G401 (cell line): ENCODE measurements at regions not wholly inside any gene's neighbourhood (a gene's known extent, or its start where the extent isn't known, plus 50 kb on each side); places are given as distances from the start of the nearest gene placed in this dataset.

Experiments
- DNase-seq: peaks from one replicate; pipeline ENCODE4 v3.0.0-alpha.2; 2015; ENCODE audit warnings: low spot score
- in situ Hi-C: cut with HindIII; loops from 2 replicates; pipeline ENCODE4 v1.10.0; 2016; ENCODE audit warnings: low sequenced_read_pairs, mixed read lengths

DNA sequence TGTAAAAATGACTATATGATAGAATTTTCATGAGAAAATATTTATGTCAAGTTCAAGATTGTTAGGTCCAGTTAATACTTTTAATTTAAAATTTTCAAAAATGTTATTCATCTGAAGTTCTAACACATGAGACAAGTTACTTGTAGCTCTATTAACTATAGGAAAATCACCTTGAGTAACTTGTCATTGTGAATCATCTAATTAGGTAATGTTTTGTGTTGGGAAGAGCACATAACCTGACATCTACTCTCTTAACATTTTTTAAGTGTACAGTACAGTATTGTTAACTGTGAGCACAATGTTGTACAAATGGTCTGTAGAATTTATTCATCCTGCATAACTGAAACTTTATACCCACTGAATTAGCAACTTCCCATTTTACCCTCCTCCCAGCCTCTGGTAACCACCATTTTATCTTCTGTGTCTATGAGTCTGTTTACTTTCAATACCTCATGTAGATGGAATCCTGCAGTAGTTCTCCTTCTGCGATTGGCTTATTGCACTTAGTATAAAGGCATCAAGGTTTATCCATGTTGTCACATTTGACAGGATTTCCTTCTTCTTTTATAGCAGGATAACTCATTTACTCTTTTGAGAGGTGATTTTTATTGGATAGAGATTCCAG, 54.6 kb downstream of the ARL4A start:
- no peak for DNase-seq
- in situ Hi-C loops, result no loop called here

DNA sequence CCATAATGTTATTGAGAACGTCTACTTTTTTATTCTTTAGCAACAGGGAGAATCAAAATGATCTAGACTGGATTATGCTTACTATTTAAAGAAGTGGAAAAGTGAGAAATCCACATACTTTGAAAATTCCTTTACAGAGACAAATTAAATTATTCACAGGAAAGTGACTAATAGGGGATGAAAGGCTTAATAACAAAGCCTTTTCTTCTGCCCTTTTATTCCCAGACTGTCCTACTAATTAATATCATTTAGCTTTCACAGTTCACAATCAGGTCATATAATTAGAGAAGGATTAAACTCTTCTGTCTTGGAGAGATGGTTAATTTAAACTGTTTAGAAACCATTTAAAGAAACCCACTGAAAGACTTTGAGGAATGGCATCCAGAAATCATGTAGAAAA, 58.8 kb downstream of the ARL4A start:
- in situ Hi-C loops, result no loop called here
- DNase-seq, result no peak

DNA sequence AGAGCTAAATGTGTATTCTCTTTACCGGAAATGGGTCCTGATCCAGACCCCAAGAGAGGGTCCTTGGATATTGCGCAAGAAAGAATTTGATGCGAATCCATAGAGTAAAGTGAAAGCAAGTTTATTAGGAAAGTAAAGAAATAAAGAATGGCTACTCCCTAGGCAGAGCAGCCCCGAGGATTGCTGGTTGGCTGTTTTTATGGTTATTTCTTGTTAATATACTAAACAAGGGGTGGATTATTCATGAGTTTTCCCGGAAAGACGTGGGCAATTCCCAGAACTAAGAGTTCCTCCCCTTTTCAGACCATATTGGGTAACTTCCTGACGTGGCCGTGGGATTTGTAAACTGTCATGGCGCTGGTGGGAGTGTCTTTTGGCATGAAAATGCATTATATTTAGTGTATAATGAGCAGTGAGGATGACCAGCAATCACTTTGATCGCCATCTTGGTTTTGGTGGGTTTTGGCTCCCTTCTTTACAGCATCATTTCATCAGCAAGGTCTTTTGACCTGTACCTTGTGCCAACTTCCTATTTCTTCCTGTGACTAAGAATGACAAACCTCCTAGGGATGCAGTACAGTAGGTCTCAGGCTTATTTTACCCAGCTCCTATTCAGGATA, 60.4 kb downstream of the ARL4A start:
- in situ Hi-C loops, result no loop called here
- DNase-seq, result no peak

DNA sequence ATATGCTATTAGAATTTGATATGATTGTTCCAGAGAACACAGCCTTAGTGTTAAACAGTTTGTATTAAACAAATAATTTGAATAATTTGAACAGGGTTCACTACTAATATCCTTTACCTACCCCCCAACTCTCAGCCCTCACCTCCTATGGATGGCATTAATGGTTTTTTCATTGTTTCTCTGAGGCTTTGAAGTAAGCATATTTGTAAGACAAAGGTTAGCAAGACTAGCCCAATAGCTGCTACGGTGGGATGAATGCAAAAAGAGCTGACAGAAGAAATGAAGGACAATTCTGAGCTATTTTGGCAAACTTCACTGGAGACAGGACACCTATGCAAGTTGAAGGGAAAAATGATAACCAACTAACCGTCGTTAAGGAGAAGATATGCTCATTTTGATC, 61.6 kb downstream of the ARL4A start:
- no peak for DNase-seq
- in situ Hi-C loops, result no loop called here

DNA sequence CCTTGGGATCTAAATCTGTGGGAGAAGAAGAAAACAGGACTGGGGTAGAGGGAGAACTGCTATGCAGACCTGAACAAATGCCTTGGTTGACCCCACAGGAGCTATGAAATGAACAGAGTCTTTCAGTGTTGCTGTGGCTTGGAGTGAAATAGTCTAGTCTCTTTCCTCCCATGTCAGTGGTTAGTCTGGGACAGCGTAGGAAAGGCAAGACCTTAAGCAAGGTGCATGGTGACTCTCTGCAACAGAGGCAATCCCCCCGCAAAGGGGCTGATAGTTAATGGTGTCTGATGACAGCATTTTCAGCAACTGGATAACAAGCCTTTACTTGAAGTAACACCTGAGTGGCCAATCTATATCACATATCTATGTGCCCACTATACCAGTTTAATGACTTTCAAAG, 62.3 kb downstream of the ARL4A start:
- DNase-seq, result no peak
- in situ Hi-C loops, result no loop called here

DNA sequence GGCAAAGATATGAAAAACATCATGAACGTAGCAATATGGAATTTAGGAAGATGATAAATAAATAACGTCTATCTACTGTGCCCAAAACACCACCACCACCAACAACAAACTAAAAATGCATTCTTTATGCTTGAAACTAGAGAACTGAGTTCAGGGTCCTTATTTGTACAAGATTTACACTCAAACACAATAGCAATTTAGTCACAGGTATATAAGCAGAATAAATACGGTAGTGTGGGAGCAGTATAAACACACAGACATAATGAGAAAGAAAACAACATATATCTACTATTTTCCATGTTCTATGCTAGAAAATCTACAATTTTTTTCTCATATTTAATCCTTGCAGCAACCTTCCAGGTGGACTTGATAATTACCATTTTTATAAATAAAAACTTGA, 64.3 kb downstream of the ARL4A start:
- in situ Hi-C loops, result no loop called here
- DNase-seq, result no peak

DNA sequence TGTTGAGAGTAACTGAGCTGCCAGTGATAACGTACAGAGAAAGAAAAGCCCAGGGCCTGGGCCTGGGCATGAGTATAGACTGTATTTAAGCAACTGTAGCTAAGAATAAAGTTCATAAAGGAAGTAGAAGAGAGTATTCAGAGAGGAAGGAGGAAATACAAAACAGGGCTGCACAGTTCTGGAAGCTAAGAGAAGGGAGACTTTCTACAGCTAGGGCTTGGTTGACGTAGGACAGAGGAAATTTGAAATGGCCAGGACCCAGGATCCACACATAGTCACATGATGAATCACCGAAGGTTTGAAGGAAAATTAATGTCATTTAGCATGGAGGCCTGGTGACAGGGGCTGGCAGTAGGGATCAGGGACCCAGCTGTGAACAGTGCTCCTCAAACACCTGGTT, 66.7 kb downstream of the ARL4A start:
- no peak for DNase-seq
- in situ Hi-C loops, result no loop called here

DNA sequence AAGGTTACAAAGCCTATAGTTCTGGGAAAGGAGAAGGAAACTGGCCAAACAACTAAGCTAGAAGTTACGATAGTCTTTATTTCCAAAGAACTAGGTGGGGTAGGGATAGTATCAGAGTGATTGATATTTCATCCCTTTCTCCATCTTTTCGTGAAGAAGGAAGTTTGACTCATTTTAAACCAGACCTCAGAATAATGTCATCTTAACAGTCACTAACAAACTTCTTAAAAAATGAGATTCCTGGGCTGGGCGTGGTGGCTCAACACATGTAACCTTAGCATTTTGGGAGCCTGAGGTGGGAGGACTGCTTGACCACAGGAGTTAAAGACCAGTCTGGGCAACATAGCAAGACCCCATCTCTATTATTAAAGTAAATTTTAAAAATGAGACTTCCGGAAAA, 69.4 kb downstream of the ARL4A start:
- in situ Hi-C loops, result no loop called here
- no peak for DNase-seq

DNA sequence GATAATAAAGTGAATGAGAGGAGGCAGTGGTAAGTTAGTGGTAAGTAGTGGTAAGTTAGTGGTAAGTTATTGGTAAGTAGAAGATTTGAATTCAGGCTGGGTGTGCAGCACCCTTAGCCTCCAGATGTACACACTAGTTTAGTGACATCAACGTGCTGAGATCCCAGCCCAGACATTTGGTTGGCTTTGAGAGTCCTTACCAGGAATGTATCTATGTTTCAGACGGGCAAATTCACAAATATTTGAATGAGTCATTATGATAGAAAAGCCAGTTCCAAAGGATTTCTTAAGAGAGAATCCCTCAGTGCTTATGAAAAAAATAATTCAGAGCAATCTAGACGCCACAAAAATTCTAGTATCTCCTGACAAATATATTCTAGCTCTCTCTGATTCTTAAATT, 70.0 kb downstream of the ARL4A start:
- in situ Hi-C loops, result no loop called here
- no peak for DNase-seq

DNA sequence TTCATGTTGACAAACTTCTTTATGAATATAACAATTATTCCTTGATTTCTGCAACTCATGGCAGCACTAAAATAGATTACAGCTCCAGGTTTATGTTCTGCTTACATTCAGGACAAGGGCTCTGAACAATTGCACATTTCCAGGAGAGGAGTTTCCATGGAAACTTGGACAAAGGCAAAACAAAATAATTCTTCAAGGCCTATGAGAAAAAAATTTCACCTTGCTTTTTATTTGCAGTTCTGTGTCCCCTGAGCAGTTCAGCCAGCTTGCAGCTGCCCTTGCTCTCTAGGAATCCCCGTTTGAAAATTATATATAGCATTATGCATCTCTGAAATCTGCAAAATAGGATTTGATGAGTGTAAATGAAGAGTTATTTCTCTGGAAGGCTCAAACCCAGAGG, 71.7 kb downstream of the ARL4A start:
- no peak for DNase-seq
- in situ Hi-C loops, result no loop called here

DNA sequence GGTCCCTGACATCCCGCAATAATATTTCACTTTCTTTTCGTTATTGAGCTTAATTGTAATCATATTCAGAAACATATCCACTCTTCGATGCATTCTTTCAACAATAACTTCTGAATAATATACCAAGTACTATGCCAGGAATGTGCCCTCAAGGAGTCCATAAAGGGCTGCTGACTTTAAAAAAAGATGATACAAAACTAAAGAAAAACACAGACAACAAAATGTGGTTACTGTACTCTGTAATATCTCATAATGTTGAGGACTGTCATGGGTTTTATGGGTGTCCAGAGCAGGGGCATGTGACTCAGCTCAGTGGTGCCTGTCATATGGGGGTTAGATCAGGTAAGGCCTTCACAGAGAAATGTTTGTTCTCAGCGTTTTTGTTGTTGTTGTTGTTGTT, 73.7 kb downstream of the ARL4A start:
- no peak for DNase-seq
- in situ Hi-C loops, result no loop called here

DNA sequence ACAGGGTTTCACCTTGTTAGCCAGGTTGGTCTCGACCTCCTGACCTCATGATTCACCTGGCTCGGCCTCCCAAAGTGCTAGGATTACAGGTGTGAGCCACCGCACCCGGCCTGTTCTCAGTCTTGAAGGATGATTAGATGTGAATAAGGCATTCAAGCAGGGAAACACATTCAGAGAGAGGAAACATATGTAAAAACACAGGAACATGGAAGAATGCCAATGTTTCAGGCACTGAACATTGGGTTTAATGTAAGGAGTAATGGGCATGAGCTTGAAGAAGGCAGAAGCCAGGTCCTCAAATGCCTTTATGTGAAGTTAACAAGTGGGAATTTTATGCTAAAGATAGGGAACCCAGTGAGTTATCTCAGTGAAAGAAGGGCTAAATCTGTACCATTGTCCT, 74.3 kb downstream of the ARL4A start:
- DNase-seq, result no peak
- in situ Hi-C loops, result no loop called here

DNA sequence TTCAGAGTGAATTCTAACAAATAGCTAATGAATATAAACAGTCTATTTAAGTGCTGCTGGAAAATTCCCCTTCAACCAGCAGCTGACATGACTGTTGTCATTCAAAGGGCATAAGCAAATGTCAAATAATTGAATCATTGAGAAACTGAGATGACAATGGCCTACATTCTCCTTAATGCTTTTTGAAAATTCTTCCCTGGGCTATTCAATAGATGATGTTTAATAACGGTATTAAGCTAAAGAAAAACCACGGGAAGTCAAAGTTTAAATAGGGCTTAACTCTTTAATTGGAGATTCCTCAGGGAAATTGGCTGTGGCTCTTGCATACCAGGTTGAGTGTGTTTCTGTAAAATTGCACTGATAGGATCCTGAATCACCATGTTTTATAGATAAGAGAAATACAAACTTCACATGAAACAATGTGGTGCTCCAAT, 77.0 kb downstream of the ARL4A start:
- DNase-seq, result no peak
- in situ Hi-C loops, result no loop called here

DNA sequence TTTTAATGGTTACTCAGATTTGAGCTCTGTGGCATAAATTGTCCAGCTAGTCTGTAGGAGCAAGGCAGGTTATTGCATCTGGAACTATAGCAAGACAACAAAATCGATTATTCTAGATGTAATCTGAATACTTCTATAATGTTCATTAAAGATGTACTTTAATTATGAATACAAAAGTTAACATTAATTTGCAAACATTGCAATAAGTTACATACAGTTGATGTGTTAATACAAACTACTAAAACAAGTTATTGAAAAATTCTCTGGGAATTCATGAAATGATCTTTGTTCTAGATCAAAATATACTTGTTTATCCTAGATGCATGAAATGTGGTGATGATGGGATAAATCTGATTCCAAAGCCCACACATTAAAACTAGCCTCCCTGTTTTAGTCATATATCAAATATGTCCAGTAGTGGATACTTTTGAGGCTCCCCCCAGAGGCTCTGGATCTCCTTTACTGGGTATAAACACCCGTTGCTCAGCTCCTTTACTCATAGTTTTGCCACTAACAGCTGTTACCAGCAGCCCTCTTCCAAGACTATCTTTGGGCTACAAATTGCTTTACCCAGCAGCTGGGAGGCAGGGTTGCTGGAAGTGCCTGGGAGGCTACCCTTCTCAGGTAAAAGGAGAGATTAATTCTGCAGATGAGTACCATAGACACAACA, 78.1 kb downstream of the ARL4A start:
- no peak for DNase-seq
- in situ Hi-C loops, result no loop called here

DNA sequence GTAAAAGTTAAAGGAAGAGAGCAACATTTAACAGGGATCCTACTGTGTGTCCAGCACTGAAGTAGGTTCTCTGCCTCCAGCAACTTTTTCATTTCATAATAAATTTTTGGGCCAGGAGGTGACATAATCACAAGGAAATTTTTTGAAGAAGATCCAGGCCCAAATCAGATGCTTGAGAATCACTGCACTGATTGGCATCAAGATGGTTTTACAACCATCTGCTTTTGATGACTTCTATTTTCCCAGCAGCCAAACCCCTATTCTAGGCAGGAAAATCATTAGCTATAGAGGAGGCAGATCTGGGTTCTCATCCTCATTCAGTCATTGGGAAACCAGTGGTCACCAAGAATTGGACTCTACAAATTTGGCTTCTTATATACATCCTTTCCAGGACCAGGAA, 79.0 kb downstream of the ARL4A start:
- in situ Hi-C loops, result no loop called here
- DNase-seq, result no peak

DNA sequence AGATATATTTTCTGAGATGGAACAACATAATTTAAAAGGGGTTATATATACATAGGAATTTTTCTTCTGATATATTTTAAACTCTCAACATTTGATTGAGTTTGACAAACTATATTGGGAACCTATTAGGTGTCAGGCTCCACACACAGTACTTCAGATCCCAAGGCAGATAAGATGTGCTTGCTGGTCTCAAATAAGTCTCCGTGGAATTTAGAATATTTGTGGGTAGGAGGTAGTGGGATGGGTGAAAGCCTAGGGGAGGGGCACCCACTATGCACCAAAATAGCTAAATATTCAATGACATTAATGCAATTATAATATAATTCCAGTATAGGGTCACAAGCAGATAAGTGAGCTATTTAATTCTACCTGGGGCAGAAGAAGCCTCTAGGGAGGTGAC, 81.5 kb downstream of the ARL4A start:
- in situ Hi-C loops, result no loop called here
- no peak for DNase-seq

DNA sequence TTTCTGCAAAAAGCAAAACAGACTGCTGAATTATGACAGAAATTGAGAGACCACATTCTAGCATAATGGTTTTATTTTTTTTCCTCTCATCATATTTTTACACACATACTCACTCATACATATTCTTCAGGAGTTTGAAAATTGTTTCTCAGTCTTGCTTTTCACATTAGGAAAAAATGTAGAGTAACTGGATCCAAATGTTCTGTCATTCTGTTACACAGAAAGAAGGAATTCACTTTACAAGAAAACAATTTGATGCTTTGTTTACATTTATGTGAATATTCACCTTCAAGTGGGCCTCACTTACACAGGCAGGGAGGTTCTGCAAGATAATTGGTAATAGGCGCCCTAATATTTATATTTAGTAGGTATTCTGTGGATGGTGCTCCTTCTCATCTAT, 82.0 kb downstream of the ARL4A start:
- no peak for DNase-seq
- in situ Hi-C loops, result no loop called here

DNA sequence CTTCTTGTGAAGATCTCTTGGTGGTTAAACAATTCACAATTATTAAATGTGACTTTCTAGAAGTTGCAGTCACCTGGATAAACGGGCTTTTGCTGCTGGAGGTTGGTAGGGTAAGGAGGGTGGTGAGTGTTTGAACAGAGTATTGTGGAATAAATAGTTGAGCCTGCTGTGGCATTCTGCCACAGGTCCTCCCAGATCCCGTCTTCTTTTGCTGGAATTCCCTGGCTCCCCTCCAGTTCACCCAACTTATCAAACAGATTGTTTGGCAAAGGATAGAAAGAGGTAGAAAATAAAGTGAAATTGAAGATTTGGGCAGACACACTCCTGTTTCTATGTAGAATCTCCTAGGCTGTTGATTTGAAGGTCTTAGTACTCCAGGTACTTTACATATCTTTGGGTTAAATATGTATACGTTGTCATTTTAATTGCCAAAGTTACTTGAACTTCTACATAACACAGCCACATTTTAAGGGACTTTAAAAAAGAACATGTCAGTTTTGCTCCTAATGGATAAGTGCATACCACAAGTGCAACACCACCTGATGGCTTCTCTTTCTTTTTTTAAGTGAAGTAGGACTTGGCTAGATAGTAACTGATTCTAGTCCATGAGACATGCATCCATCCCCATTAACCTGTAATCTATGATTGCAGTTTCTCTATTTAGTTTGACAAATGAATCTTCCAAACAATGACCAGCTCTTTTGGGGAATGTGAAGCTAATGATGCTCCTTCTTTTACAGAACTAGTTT, 83.0 kb downstream of the ARL4A start:
- in situ Hi-C loops, result no loop called here
- DNase-seq, result no peak

DNA sequence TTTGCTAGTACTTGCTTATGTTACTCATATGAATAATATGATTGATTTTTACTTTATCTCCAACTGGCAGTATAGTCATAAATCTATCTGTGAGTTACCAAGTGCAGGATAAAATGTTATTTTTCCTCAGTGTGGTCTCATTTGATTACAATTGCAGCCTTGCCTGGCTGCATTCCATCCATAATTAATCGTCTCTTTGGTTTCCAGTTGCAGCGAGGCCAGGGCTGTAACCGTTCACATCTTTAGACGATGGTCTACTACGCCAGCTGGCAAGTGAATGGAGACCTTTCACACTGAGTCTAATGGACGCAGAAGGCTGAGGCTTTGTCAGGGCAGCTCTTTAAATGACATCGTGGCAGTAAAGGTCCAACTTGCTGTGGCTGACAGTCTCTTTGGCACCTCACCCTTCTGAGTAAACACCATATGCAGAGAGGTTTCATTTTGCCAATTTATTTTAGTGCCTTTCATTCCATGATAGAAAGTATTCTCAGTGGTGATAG, 84.0 kb downstream of the ARL4A start:
- peak; percentile 20 for DNase-seq
- in situ Hi-C loops, result no loop called here

DNA sequence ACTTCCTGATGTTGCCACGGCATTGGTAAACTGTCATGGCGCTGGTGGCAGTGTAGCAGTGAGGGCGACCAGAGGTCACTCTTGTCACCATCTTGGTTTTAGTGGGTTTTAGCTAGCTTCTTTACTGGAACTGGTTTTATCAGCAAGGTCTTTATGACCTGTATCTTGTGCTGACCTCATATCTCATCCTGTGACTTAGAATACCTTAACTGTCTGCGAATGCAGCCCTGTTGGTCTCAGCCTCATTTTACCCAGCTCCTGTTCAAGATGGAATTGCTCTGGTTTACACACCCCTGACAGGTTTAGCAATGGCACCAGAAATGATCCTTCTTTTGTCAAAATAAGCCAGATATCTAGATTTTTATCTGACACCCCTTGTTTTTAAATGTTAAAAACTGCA, 85.3 kb downstream of the ARL4A start:
- in situ Hi-C loops, result no loop called here
- DNase-seq, result no peak
